Dedifferentiated amniotic fluid mesenchymal stem cell (primary cell): ENCODE measurements at regions not wholly inside any gene's neighbourhood (a gene's known extent, or its start where the extent isn't known, plus 50 kb on each side); places are given as distances from the start of the nearest gene placed in this dataset.

Source experiments
- DNase-seq: peaks from one replicate; pipeline ENCODE4 v3.0.0-alpha.2; 2016; ENCODE audit errors: extremely low spot score

DNA sequence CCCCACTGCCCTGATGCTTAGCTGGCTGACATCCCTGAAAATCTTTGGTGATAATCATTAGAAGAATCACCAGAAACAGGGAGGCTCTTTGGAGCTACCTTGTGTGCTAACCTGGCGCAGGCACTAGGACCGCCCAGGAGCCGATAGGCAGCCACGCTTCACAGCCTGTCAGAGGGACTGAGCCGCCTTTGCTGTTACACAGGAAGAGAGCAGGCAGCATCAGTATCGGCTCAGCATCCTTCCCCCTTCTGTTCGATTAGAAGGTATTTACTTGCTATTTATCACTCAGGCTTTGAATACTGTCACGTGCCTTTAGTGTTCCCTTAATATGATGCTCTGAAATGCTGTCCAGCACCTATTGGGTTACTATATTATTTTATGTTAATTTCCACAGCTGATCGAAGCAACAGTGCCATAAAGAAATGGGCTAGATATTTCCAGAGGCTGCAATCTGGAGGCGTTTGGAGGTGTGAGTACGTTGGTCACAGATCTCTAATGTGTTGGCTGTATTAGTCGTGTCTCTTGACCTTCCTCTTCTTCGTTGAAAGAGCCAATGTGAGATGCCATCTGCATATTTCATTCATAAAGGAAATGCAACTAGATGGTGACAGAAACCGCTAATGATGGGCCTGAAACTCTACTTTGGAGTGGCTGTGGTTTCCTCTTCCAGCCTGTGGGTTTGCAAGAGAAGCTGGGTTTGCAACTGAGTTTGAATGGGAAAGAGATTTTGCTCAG lies 110.4 kb upstream of the RAB27B start:
- no peak for DNase-seq

DNA sequence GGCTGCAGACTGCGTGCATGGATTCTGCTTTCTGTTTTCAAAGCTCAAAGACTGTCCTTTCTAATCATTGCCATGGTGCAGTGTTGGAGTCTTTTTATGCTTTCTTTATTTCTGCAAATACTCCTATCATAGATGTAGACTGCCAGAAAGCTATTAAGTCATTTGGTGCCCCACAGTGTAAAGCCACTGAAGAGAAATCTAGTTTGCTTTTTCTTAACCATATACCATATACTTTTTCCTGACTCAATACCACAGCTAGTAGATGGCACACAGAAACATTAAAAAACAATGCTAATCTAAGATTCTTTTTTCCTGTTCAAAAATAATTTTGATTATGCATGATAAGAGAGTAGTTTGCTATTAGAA lies 109.9 kb upstream of the RAB27B start:
- no peak for DNase-seq

DNA sequence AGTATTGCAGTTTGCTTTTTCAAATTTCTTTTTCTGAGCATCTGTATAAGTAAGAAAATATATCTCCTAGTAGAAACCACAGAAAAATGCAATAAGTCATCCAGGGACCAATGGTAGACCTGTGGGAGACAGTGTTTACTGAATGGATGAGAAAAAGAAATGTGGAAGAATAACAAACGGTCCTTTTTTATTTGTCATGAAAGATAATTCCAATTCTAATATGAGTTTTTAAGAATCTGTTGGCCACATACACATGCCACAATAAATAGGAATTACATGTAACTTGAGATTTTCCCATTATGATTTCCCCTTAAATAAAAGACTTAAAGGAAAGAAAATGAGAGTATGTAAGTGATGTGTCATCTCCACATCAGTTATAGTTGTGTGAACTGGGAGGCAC lies 107.7 kb upstream of the RAB27B start:
- no peak for DNase-seq

DNA sequence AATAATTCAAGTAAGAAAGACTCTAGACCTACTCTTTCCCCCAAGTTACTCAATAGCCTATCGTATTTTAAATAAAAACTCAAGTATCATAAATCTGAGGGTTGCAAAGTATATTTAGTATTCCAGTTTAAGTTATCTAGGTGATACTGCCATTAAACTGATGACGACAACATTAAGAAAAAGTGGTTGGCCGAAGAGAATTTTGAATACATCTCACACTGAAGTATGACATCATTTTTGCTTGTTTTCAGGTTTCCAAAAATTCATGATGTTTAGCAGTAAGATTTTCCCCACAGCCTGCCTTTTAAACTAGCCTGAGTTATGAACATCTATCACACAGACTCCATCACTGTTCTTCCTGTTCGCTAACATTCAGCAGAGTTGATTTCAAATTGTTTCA lies 102.1 kb upstream of the RAB27B start:
- no peak for DNase-seq

DNA sequence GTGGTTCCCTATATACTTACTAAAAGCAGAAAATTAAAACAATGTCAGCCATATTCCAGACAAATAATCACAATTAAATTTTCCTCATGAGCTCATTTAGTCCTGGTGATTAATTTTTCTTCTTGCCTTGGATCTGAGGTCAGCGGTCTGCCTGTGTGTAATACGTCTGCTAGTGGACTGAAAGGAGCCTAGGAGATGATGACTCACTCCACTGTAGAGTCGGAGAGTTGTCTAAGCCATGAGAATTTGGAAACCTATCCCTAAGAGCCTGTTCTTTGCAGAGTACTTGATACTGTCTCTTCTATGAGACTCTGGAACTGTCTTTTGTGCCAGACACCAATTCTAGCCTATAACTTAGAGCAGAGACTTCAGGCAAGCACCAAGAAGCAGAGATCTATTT lies 94.2 kb upstream of the RAB27B start:
- DNase-seq, result peak; percentile 80

DNA sequence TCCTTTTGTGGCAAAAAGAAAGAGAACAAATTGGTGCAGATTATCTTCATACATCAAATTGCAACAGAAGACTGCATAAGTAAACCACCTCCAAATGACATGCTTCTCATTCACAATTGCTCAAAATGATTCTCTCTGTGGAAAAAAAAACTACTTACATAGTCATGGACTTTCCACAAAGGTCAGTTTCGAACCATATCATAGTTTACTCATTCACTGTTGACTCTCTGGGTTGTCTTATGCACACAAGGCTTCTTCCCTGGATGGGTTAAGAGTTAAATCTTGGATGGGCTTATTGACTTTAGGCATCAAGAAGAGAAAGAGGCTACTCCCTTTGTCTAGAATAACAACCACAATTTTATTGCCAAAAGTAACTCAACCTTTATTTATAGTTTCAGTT lies 91.3 kb upstream of the RAB27B start:
- DNase-seq, result no peak

DNA sequence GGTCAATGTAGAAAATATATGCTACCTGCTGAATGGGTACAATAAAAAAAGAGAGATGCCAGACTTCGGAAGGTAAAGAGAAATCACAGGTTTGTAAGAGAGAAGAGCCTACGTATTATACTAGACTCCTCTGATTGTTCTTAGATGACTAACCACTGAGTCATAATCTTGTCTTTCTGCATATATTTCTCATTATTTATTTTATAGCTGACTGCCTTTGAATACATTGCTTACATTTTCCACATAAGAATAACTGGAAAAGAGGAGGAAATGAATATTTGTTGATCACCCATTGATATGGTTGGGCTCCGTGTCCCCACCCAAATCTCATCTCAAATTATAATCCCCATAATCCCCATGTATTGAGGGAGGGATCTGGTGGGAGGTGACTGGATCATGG lies 90.3 kb upstream of the RAB27B start:
- peak; percentile 27 for DNase-seq

DNA sequence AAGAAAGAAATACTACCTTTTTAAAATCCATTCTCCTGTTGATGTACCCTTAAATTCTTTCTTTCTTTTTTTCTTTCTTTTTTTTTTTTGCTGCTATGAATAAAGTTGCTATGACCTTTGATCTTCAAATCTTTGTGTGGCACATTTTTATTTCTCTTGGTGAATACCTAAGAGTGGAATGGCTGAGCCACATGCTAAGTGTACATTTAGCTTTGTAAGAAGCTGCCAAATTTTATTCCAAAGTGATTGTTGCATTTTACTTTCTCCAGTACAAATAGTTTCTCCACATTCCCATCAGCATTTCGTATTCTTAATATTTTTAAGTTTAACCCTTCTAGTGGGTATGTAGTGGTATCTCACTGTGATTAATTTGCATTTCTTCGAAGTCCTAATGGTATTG lies 88.8 kb upstream of the RAB27B start:
- no peak for DNase-seq

DNA sequence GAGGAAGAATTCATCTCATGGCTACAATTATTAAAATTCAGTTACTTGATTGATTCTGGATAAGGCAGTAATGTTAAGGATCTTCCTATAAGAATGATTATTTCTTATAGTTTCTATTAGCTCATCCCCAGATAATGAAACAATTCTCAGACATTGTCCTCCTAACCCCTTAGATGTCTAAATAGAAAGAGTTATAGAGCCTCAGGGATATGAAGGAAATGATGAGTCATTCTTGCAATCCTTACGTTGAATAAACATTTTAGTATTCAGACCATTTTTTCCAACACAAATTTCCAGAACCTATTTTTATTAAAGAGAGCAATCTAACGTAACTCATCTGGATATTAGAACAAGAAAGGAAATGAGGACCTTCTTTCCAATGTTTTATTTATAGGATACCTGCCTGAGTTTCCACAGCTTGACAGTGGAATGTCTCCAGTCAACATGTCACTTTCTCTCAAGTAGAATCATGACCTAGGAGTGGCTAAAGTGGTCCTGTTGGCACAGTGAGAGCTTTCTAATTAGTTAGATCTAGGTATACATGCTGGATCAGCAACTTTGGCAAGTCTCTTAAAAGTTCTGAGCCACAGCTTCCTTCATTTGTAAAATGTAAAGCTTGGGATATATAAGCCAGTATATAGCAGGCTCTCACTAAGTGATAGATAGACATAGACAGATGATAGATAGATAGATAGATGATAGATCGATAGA lies 88.0 kb upstream of the RAB27B start:
- peak; percentile 35 for DNase-seq

DNA sequence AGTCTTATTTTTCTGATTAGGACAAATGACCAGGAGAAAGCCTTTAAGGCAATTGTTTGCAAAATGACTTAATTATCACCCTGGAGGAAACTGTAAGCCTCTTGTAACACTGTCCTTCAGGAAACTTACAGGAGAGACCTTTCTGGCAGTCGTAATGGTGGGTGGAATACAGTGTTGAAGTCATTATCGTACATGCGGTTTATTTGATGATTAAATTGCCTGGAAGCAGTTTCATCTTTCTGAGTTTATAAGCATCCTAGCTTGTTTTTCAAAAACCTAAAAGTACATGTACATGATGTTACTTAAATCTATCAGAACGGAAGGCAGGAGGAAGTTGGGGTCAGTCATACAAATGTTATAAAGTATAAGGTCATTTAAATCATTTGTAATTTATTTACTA lies 86.2 kb upstream of the RAB27B start:
- DNase-seq, result no peak

DNA sequence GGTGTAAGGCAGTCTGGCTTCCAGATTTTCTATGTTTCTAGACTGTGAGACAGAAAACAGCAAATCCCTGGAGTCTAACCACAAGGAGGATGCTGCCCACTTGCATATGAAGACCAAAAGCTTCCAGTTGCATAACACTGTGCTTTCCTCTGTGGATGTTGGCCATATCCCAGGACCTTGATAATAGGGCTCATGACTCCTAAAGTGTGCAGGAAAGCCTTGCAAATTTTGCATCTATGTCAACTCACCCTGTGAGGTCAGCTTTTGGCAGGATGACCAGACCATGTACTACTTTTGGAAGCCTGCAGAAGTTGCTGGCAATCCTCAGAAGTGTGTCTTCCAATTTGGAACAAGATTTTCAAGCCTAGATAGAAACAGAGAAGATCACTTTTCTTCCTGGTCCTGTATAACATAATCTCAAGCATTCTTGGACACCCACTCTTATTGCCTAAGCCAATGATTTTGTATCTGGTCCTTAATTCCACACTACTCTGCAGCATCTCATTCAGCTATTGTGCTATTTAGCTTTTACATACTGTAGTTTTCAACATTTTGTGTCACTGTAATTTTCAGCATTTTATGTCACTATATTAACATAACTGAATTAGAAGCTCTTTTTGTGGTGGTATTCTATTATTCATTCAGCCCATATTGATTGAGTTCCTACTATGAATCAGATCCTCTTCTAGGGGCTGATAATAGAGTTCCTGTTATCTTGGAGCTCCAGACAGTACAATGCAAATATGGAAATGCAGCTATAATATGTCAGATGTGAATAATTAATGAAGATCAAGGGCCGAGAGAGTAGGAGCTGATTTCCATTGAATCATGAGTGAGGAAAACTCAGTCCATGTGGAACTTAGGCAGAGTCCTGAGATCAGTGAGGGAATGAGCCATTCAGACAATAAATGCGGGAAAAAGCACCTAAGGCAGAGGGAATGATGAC lies 85.3 kb upstream of the RAB27B start:
- peak; percentile 86 for DNase-seq

DNA sequence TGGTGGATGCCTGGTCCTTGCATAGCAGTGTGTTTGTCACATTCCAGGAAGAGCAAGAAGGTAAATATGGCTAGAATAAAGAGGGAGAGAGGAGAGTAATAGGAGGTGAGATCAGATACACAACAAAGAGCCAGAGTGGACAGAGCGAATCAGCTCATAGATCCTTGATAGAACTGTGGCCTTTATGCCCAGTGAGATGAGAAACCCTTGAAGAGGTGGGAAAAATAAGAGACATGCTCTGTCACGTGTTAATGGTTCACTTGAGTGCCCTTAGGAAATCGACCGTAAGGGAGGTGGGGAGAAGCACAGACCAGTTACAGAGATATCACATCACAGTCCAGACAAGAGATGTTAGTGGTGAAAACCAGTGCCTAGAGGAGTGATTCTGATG lies 84.7 kb upstream of the RAB27B start:
- DNase-seq, result no peak

DNA sequence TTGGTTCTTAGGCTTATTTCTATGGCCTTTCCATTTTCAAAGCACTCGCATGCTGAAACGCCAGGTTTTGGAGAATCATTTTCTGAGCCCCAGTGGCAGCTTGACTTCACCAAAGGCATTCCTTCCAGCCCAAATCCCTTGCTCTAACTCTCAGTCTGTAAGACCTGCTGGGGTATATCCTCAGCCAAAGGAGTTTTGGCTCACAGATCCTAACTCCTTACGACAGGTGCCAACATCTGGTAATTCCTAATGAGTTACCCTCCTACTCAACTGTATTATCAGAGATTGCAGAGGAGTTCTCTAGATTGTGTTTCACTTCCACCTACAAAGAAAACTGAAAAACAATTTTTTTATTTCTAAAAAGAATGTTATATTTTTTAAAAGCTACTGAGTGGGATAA lies 79.0 kb upstream of the RAB27B start:
- DNase-seq, result no peak

DNA sequence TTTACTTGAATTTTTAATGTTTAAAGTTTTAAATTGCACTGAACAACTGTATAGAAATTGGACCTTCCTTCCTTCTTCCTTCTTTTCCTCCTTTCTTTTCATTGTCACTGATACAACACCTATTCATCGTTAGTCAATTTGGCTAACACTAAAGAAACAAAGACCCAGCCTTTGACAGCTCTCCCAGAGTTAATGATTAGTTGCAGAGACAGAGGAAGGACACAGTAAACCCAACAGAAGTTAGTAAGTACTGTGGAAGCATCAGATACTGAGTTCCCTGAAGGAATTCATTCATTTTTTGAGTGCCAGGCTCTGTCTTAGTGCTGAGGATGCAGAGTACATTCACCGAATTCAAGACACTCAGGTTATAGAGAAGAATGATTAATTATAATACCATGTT lies 77.9 kb upstream of the RAB27B start:
- DNase-seq, result no peak

DNA sequence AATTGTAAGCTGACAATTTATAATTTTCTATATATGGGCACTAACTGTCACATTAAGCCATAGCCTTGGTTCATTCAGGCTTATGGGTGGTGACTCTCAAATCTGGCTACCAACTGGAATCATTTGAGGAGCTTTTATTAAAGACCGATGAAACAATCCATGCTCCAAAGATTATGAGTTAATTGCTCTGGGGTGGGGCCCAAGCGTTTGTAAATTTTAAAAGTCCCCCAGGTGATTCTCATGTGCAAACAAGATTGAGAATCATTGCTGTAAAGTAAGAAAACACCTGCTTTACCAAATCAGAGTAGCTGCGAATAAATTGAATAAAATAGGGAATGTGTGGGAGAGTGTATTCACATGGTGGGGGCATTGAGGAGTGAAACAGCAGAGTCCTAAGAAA lies 76.1 kb upstream of the RAB27B start:
- no peak for DNase-seq

DNA sequence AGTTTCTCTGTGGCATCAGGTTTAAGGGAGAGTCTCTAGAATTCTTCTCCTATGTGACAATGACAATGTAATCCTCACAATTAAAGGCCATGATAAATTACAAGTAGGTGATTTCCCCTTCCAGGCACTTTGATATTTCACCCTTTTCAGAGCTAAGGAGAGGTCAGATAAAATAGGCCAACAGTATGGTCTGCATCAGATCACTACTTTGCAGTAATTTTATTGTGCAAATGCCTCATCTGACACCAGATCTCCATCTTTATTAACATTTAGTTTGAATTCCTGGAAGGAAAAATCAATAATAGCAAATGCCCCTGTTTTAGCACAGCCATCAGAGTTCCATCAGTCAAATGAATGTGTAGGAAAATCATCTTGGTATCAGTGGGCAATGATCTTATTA lies 72.8 kb upstream of the RAB27B start:
- no peak for DNase-seq

DNA sequence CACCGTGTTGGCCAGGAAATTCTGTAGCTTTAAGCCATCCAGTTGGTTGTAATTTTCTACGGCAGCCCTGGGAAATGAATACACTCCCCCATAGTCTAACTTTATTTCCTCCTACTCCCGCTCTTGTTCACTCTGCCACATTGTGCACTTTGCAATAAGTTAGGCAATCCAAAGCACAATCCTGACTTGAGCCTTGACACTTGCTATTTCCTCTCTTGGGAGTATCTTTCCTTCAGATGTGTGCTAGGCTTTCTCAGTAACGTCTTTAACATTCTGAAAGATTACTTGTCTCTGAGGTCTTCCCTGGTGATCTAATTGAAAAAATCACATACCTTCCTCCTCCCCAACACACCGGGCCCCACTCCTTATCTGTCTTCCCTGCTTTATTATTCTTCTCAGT lies 65.9 kb upstream of the RAB27B start:
- DNase-seq, result no peak

DNA sequence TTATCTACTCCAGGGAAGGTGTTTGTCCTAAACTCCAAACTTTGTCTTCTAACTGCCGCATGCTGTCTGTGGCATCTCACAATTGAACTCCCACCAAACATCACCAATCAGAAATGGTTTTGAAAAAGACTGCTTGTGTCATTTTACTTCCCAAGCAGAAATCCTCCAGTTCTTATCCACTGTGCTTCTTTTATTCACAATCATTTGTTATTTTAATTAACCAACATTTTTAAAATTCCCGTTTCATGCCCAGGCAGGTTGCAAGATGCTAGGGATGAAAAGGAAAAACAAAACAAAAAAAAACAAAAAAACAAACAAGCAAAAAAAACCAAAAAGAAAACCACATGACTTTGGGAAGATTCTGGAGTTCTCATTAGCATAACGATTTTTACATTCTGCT lies 63.5 kb upstream of the RAB27B start:
- DNase-seq, result no peak

DNA sequence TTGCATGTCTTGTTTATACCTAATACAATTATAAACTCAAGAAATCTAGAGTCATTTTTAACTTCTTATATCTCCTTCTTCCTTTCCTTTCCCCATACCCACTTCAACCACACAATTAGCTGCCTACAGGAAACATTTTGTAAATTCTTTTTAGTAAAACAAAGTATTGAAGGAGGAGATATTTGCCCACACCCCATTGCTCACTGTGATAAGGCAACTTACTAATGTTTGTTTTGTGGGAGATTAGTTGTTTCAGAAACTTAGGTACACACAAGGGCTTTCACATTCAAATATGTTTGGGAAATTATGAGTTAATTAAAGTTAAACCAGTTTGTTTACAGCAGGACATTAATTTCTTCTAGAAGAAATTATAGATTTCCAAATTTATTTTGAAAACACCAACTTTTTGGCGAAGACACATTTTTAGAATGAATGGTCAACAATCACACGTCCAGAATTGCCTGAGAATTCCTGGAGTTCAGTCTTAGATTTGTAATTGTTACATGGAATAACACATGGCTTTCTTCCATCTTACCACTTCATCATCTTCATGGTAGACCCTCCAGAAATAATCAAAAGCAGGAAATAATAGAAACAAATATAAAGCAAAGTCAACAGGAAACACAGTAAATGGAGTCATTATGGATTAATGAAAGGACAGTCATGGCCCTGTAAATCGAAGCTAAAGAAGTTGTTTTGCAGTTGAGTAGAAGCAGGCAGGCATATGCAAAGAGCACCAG lies 62.5 kb upstream of the RAB27B start:
- DNase-seq, result no peak

DNA sequence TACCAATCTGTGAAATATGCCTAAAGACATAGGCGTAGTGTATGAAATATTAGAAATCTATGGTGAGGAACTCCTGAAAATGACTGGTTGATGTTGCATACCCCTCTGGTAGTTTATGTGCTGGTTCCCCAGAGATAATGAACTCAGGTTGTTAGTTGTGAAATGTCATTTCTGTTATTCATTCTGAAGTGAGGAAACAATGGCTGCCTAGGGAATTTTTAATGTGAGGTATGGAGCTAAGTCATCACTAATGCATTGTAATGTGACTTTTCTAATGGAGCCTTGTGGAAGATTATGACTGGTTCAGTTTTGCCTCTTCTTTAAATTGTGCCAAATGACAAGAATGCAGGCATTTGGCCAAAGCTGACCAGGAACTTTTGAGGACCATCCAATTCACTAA lies 61.6 kb upstream of the RAB27B start:
- no peak for DNase-seq

DNA sequence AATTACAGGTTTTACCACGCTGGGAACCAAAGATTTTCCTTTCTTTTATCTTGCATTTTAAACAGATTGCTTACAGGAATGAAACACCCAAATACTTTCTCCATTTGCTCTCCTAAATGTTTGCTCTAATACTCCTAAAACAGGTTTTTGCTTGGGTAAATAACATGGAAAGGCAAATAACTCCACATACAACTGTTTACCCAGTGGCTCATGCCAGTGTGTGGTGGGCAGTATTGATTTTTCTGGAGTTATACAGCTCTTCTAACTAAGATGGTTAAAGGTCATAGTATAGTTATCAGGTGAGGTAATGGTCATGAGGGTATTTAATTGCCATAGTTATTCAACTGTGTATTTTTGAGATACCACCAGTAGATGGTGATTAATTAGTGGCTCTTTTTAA lies 61.2 kb upstream of the RAB27B start:
- no peak for DNase-seq
